ENCODE measurements at regions not wholly inside any gene's neighbourhood (a gene's known extent, or its start where the extent isn't known, plus 50 kb on each side); places are given as distances from the start of the nearest gene placed in this dataset.
"Not testable (repeated sequence)": the region's sequence is repeated elsewhere in the genome, so short reads cannot be mapped to it uniquely, and the experiment has no call there.

DNA sequence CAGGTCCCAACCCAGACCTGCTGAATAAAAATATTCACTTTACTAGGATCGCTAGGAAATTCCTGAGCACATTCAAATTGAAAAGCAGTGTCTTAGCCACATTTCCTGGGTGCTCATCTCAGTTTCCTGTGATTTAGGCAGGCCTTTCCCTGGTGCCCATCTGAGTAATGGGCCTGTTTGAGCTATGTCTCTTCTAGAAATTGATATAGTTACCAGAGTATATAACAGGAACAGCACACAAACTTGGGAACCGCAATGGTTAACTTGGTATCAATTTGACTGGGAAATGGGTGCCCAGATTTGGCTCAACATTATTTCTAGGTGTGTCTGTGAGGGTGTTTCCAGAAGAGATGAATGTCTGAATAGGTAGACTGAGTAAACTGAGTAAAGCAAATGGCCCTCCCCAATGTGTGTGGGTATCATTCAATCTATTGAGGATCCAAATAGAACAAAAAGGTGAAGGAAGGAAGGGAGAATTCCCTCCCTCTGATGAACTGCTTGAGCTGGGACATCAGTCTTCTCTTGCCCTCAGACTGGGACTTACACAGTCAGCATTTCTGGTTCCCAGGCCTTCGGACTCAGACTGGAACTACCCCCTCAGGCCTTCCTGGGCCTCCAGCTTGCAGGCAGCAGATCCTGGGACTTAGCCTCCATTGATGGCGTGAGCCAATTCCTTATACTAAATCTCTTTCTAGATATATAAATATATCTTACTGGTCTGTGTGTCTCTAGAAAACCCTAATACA is 99.1 kb downstream of the CCDC71L start:
- TF ChIP-seq ZNF274 (IDR thresholded peaks at IDR 0.05; ENCODE audit: low read depth, low read length): no peak
- H3K4me3 ChIP-seq (ENCODE audit: low read length): no peak overlapping the region

GRCh38 chr7:106561151-106561550 is 99.8 kb downstream of the CCDC71L start:
- TF ChIP-seq ZNF274 (IDR thresholded peaks at IDR 0.05; ENCODE audit: low read depth, low read length): no peak
- no peak overlapping the region for H3K4me3 ChIP-seq (ENCODE audit: low read length)

DNA sequence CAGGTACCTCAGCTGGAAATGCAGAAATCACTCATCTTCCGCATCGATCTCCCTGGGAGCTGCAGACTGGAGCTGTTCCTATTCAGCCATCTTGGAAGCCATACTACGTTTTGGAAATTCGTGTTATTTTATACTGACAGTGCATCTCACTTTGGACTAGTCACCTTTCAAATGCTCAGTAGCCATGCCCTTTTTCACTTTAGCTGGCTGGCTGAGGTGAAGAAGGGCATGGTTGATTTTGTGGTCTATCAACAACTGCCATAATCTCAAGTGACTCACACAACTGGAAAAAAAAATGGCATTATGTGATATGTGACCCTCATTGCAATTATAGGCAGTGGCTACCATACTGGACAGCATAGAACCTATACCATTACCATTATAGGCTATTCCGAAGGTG is 100.5 kb downstream of the CCDC71L start:
- no peak for TF ChIP-seq ZNF274 (IDR thresholded peaks at IDR 0.05; ENCODE audit: low read depth, low read length)

DNA sequence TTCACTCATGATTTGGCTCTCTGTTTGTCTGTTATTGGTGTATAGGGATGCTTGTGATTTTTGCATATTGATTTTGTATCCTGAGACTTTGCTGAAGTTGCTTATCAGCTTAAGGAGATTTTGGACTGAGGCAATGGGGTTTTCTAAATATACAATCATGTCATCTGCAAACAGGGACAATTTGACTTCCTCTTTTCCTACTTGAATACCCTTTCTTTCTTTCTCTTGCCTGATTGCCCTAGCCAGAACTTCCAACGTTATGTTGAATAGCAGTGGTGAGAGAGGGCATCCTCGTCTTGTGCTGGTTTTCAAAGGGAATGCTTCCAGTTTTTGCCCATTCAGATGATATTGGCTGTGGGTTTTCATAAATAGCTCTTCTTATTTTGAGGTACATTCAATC is 104.7 kb downstream of the CCDC71L start:
- not testable (repeated sequence) for H3K4me3 ChIP-seq (ENCODE audit: low read length)

More for the DNA sequence above, 100.5 kb downstream of the CCDC71L start:
- no peak overlapping the region for H3K4me3 ChIP-seq (ENCODE audit: low read length)

GRCh38 chr7:106554623-106555022 is 106.3 kb downstream of the CCDC71L start:
- not testable (repeated sequence) for H3K4me3 ChIP-seq (ENCODE audit: low read length)

GRCh38 chr7:106553446-106553836 is 107.5 kb downstream of the CCDC71L start:
- no peak overlapping the region for H3K4me3 ChIP-seq (ENCODE audit: low read length)
- no peak for TF ChIP-seq ZNF274 (IDR thresholded peaks at IDR 0.05; ENCODE audit: low read depth, low read length)

DNA sequence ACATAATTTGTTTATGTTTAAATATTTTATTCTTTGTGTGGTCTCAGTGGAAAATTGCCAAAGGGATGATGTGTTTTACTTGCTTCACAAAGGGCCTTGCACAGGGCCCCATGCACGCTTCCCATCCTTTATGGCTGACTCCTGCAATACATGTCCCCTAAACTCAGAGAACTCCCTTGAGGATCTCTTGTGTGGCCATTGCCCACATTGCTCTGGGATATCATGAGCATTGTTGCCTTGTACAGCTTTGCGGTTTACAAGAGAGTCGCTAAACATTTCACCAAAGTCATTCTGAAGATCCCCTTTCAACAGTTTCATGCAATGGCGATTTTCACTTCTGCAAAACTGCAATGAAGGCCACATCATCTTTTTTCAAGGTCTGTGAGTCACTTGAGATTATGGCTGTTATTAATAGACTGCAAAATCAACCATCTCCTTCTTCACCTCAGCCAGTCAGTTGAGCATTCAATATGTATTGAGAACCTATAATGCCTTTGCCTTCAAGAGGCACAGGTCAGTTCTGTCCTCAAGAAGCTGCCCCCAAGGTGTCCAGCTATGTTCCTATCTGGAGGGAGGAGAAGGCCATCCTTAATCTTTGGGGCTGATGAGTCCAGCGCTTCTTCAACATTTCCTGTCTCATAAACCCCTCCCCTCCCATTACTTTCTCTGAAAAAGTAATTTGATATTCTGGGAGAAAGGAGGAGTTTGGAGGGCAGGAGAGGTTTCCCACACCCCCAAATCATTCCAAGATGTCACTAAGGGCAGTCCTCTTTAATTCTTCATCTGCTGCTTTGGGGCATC is 108.1 kb downstream of the CCDC71L start:
- TF ChIP-seq ZNF274 (IDR thresholded peaks at IDR 0.05; ENCODE audit: low read depth, low read length): no peak
- peak overlapping the region; percentile 35; the same call in 1 of the 2 replicates for H3K4me3 ChIP-seq (ENCODE audit: low read length)

GRCh38 chr7:106551936-106552335 is 109.0 kb downstream of the CCDC71L start:
- no peak for TF ChIP-seq ZNF274 (IDR thresholded peaks at IDR 0.05; ENCODE audit: low read depth, low read length)
- H3K4me3 ChIP-seq (ENCODE audit: low read length): no peak overlapping the region

DNA sequence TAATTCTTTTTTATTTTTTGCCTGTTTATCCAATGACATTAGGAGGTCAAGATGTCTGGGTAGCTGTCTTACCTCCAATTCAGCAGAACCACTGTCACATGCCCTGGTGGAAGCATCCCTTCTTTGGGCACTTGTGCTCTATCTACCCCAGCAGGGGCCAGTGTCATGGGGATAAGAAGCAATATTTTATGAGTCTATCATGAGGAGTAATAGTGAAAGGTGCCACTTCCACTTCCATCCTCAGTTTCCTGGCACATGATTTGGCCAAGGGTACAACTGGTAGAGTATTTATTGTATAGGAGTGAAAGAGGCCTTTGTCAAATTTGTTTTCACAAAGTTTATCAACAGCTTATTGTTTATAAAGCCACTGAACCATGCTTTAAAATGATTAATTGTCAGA is 112.5 kb downstream of the CCDC71L start:
- no peak for TF ChIP-seq ZNF274 (IDR thresholded peaks at IDR 0.05; ENCODE audit: low read depth, low read length)
- no peak overlapping the region for H3K4me3 ChIP-seq (ENCODE audit: low read length)

DNA sequence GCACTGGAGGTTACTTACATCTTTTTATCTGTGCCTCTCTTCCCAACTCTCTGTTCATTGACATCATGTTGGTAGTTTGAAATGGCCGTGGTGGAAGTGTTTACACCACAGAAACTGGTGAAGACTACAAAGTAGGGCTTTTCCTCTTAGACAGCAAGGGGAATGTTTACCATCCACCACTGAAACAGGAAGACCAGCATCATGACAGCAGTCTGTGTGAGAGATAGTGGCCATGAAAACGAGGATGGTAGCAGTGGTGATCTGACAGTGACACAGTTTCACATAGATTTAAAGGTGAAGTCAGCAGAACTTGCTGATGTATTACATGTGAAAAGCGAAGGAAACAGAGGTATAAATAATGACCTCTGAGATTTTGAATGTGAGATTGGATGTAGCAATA is 115.7 kb downstream of the CCDC71L start:
- no peak for TF ChIP-seq ZNF274 (IDR thresholded peaks at IDR 0.05; ENCODE audit: low read depth, low read length)
- no peak overlapping the region for H3K4me3 ChIP-seq (ENCODE audit: low read length)

DNA sequence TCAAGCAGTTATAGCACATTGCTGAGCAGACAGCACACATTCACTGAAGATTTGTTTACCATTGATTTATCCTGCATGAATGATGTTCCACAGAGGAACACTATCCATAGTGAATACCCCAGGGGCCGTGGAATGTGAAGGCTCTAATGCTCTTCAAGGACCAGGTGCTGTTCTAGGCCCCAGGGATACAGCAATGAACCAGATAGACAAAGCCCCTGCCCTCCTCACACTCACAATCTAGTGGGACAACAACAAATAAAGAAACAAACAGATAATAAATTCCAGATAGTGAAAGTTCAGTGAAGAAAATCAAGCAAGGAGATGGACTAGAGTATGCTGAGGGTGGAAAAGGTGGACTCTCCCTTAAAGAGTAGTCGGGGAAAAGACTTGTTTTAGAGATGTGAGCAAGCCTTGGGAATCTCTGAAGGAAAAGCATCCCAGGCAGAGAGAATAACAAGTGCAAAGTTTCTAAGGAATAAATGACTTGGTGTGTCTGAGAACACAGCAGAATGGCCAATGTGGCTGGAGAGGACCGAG is 117.7 kb downstream of the CCDC71L start:
- TF ChIP-seq ZNF274 (IDR thresholded peaks at IDR 0.05; ENCODE audit: low read depth, low read length): no peak
- no peak overlapping the region for H3K4me3 ChIP-seq (ENCODE audit: low read length)

- H3K4me3 ChIP-seq (ENCODE audit: low read length): no peak overlapping the region
- TF ChIP-seq ZNF274 (IDR thresholded peaks at IDR 0.05; ENCODE audit: low read depth, low read length): no peak
These were observed 118.3 kb downstream of the CCDC71L start for GRCh38 chr7:106542550-106543220.

GRCh38 chr7:106538638-106539037 is 122.3 kb downstream of the CCDC71L start:
- no peak for TF ChIP-seq ZNF274 (IDR thresholded peaks at IDR 0.05; ENCODE audit: low read depth, low read length)

GRCh38 chr7:106537119-106537518 is 123.8 kb downstream of the CCDC71L start:
- TF ChIP-seq ZNF274 (IDR thresholded peaks at IDR 0.05; ENCODE audit: low read depth, low read length): no peak
- no peak overlapping the region for H3K4me3 ChIP-seq (ENCODE audit: low read length)

More at GRCh38 chr7:106538638-106539037, 122.3 kb downstream of the CCDC71L start:
- H3K4me3 ChIP-seq (ENCODE audit: low read length): no peak overlapping the region

All from GM08714 (cell line).